HG02571 (cell line): ENCODE measurements at regions not wholly inside any gene's neighbourhood (a gene's known extent, or its start where the extent isn't known, plus 50 kb on each side); places are given as distances from the start of the nearest gene placed in this dataset.

Source experiments
- ATAC-seq: cut with Tn5 transposase; IDR thresholded peaks from one replicate; pipeline ENCODE4 v1.9.1; 2021; ENCODE audit warnings: mild to moderate bottlenecking, moderate library complexity; ENCODE audit not compliant: unreplicated experiment

DNA sequence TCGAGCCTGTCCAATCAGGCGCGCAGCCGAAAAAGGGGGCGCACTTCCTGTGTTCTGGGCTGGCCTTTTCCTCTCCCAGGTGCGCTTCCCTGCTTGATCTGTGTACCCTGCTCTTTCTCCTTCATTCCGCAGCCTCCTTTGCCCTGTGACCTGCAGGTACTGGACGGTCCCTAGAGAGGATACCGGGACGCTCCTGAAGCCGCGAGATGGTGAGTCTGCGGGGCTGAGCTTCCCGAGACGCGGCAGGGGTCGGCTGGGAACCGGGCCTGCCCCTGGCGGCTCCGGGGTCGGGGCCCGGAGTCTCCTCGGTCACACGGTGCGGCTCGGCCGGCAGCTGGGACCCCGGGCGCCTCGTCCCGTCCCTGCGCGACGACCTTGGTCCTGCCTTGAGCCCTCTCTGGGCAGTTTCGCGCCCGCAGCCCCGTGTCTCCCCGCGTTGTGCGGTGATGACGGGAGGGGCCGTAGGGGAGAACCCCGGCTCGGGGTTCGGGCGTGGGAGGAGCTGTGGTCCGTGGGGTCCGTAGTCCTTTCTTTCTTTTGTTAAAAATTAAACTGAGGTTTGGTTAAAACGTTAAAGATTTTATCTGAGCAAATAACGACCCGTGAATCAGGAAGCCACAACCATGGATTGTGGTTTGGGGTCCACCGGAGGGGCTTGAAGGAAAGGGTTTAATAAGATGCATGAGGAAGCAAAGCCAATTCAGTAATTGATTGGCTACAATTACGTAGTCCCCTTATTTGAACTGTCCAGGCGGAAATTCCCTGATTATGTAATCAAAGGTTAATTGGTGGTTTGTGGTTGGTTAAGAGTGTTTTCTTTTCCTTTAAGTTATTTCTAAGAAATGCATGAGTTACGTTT, 172.8 kb upstream of the ZNF267 start:
- peak; percentile 90 for ATAC-seq

DNA sequence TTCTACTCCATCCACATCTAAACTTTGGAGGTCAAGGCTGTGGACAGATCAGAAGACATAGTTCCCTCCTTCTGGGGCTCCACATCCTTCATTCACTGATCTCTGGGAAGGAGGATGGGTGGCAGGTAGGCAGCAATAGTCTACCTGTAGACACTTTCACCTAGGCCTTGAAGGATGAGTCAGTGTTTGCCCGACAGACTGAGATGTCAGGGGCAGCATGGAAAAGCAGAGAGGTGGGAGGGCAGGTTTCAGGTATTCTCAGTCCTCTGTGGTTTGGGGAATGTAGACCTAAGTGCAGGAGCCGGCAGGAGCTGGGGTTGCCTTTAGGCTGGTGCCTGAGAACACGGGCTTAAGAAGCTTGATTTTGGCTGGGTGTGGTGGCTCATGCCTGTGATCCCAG, 171.9 kb upstream of the ZNF267 start:
- ATAC-seq: no peak

DNA sequence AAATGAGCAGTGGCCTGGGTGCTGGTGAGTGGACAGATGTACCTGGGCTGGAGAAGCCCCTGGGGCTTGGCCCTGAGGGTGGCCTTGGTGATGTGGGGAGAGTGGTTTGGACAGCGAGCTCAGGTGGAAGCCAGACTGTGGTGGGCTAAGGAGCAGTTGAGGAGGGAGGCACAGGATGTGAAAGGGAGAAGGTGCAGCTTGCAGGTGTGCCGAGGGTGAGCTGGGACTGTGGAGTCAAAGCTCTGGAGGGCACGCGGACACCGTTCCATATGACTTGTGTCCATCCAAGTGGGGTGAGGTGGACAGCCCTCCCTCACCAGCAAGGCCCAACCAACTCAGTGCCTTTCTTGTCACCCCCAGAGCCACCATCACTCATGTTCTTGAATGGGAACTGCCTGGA, 170.8 kb upstream of the ZNF267 start:
- no peak for ATAC-seq

DNA sequence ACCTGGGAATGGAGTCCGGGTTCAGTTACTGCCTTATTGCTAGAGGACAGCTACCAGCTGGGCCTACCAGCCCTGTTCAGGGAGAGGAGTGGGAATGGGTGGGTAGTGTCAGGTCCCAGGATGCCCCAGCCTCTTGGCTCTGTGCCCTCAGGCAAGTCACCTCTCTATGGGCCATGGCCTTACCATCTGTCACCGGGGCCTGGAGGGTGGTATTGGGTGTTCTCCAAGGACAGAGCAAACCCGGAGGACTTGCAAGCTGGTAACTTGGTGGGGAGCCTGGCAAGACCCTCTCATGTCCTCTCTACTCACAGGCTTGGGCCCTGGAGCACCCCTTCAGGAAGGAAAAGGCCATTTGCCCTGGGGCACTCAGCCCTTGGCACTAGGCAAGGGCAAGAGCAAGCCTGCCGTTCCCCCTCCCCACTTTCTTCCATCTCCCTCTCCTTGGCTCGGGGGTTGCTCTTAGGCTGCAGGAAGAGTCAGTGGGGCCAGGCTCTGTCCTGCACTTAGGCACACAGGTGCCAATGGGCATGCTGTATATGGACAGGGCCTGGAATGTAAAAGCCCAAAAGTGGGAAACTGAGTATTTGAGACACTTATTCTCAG, 170.0 kb upstream of the ZNF267 start:
- ATAC-seq: no peak

DNA sequence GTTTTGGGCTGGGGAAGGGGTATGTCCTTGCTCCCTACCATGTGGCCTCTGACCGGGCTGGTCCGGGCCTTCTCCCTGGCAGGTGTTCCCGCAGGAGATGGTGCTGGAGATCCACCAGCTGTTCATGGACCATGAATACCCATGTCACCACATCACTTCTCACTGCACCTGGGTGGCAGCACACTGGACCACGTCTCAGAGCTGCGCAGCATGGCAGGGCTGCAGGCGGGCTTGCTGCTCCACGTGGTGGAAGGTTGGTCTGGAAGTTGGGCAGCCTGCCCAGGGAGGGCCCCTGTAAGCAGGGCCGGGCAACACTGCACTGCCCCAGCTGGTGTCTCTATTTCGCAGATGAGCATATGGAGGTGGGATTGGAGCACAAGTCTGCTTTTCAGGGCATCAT, 169.5 kb upstream of the ZNF267 start:
- ATAC-seq: no peak

- no peak for ATAC-seq
Observed at GRCh38 chr16:31705371-31705770, 168.2 kb upstream of the ZNF267 start.

GRCh38 chr16:31706318-31706717, 167.3 kb upstream of the ZNF267 start:
- no peak for ATAC-seq

DNA sequence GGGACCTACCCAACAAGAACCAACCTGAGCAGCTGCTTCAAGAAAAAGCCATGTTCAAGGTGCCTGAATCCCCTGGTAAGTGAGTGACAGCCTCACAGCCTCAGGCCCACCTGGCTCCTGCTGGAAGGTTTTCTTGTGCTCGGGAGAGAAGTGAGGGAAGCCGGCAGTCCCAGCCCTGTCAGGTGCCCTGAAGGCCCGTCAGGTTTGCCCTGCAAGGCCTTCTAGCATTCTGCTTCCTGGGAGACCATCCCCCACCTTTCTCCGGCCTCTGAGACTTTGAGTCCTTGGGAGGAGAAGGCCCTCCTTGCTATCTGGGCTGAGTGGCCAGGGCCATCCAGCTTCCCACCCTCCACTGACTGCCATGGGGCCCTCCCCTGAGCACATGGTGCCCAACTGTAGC, 166.7 kb upstream of the ZNF267 start:
- no peak for ATAC-seq

DNA sequence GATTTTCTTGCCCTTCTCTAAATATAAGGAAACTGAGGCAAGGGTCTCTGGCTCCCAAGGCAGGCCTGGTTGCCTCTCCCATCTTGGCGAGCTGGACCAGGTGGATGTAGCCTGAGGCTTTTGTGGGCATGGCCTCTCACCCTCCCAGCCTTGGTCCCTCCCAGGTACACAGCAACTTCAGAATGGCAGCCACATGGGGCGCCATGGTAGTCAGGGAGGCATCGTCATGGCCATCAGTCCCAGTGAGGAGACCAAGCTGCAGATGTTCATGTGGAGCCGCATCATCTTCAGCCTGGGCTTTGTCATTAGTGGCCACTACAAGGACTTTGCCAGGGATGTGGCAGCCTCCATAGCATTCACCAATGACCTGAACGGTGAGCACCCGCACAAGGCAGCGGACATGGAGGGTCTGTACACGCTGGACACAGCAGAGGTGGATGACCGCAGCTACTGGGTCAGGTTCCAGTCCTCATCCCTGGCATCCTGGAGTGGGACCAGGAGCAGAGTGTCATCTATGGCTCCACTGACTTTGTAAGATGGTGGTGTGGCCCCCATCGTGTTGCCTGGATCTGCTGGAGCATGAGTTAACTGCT, 165.8 kb upstream of the ZNF267 start:
- ATAC-seq: no peak

- no peak for ATAC-seq
Observed at GRCh38 chr16:31708348-31708747, 165.3 kb upstream of the ZNF267 start.

- no peak for ATAC-seq
Observed at GRCh38 chr16:31709181-31709580, 164.4 kb upstream of the ZNF267 start.

- no peak for ATAC-seq
Observed at GRCh38 chr16:31710134-31710533, 163.5 kb upstream of the ZNF267 start.

DNA sequence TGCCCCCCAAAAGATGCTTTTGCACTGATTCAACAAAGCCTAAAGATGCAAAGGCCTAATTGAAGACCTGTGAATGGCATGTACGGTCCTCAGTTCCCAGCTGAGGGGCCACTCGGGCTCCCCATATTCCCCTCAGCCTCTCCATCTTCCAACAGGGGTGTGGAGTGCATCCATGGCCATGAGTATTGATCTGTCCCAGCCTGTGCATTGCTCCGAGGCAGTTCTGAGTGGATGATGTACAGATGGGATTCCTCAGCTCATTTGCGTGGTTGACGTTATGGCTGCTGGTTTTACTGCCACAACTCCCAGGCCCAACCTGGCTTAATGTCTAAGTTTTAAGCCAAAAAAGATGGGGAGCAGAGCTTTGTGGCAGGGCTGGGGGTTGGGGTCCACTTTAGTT, 162.7 kb upstream of the ZNF267 start:
- ATAC-seq: no peak

DNA sequence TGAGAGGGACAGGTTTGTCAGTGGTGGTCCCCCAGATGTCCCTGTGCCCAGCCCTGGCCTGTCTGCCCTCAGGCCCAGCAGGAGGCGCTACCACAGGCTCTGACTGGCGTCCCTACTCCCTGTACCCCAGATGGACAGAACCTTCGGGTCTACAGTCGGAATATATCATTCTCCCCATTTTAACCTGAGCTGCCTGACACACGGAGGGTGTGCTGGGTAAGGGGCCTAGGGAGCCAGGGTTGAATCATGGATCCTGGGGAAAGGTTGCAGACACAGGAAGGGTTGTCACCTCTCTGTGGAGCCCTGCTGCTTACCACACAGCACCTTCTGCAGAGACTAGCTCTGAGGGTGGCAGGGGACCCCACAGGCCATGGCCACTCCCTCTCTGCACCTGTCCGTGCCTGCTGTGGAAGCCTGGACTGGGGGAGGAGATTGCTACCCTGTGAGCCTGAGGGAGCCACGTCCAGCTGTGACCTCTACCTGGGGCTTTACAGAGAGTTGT, 162.2 kb upstream of the ZNF267 start:
- ATAC-seq: no peak

GRCh38 chr16:31712064-31712540, 161.5 kb upstream of the ZNF267 start:
- ATAC-seq: no peak

- ATAC-seq: peak; percentile 90
Observed at GRCh38 chr16:31713071-31713944, 160.3 kb upstream of the ZNF267 start.

- no peak for ATAC-seq
Observed at GRCh38 chr16:31713945-31714902, 159.4 kb upstream of the ZNF267 start.

- ATAC-seq: no peak
Observed at GRCh38 chr16:31714903-31715504, 158.6 kb upstream of the ZNF267 start.

GRCh38 chr16:31715915-31716314, 157.7 kb upstream of the ZNF267 start:
- no peak for ATAC-seq
